H9 (cell line): ENCODE measurements at regions not wholly inside any gene's neighbourhood (a gene's known extent, or its start where the extent isn't known, plus 50 kb on each side); places are given as distances from the start of the nearest gene placed in this dataset.

Experiments
- DNase-seq: peaks from one replicate; pipeline ENCODE4 v3.0.0-alpha.2; 2017
- H2AFZ ChIP-seq: one replicate; pipeline ENCODE4 v1.6.1; 2013; ENCODE audit warnings: mild to moderate bottlenecking, low read length, control low read depth, moderate library complexity
- H2AK5ac ChIP-seq: 2 replicates; pipeline ENCODE4 v1.6.1; 2013; ENCODE audit warnings: low read length, control low read depth, mixed read lengths; ENCODE audit not compliant: insufficient read length
- H2BK120ac ChIP-seq: one replicate; pipeline ENCODE4 v1.6.1; 2013; ENCODE audit warnings: low read depth, mild to moderate bottlenecking, low read length, control low read depth, inconsistent platforms; ENCODE audit not compliant: poor library complexity, severe bottlenecking
- H2BK12ac ChIP-seq: 2 replicates; pipeline ENCODE4 v1.6.1; 2013; ENCODE audit warnings: low read length, control low read depth, mixed read lengths, low read depth; ENCODE audit not compliant: insufficient read length
- H2BK15ac ChIP-seq: 2 replicates; pipeline ENCODE4 v1.6.1; 2013; ENCODE audit warnings: low read depth, low read length, control low read depth
- H2BK20ac ChIP-seq: one replicate; pipeline ENCODE4 v1.6.1; 2013; ENCODE audit warnings: low read depth, mild to moderate bottlenecking, low read length, control low read depth, inconsistent platforms; ENCODE audit not compliant: poor library complexity, severe bottlenecking
- H2BK5ac ChIP-seq: 2 replicates; pipeline ENCODE4 v1.6.1; 2013; ENCODE audit warnings: low read length, control low read depth, mixed read lengths; ENCODE audit not compliant: insufficient read length
- H3K14ac ChIP-seq: 2 replicates; pipeline ENCODE4 v1.6.1; 2013; ENCODE audit warnings: low read length, control low read depth; ENCODE audit not compliant: insufficient read depth
- H3K18ac ChIP-seq: 2 replicates; pipeline ENCODE4 v1.6.1; 2013; ENCODE audit warnings: low read depth, mild to moderate bottlenecking, mixed read lengths, low read length, control low read depth; ENCODE audit not compliant: insufficient read length
- H3K23ac ChIP-seq: 2 replicates; pipeline ENCODE4 v1.6.1; 2013; ENCODE audit warnings: low read length, control low read depth, mixed read lengths, low read depth; ENCODE audit not compliant: insufficient read length
- H3K23me2 ChIP-seq: 2 replicates; pipeline ENCODE4 v1.6.1; 2013; ENCODE audit warnings: low read depth, mild to moderate bottlenecking, mixed read lengths, low read length, control low read depth; ENCODE audit not compliant: insufficient read length, poor library complexity, severe bottlenecking
- H3K27ac ChIP-seq: 2 replicates; pipeline ENCODE4 v1.5.1; 2013; ENCODE audit warnings: low read length, control low read depth, mixed read lengths, low read depth; ENCODE audit not compliant: insufficient read length
- H3K27me3 ChIP-seq: 2 replicates; pipeline ENCODE4 v1.6.1; 2013; ENCODE audit warnings: low read length, control low read depth, inconsistent platforms; ENCODE audit not compliant: insufficient read depth
- H3K4ac ChIP-seq: 2 replicates; pipeline ENCODE4 v1.6.1; 2013; ENCODE audit warnings: low read depth, mild to moderate bottlenecking, control low read depth, inconsistent platforms, low read length, moderate library complexity
- H3K4me1 ChIP-seq: 2 replicates; pipeline ENCODE4 v1.6.1; 2013; ENCODE audit warnings: low read length, control low read depth, inconsistent platforms; ENCODE audit not compliant: insufficient read depth
- H3K4me2 ChIP-seq: 2 replicates; pipeline ENCODE4 v1.6.1; 2013; ENCODE audit warnings: low read length, control low read depth, mixed read lengths; ENCODE audit not compliant: insufficient read length, insufficient read depth
- H3K56ac ChIP-seq: 2 replicates; pipeline ENCODE4 v1.6.1; 2013; ENCODE audit warnings: low read depth, mild to moderate bottlenecking, mixed read lengths, low read length, control low read depth; ENCODE audit not compliant: insufficient read length
- H3K79me1 ChIP-seq: 2 replicates; pipeline ENCODE4 v1.6.1; 2013; ENCODE audit warnings: low read depth, mild to moderate bottlenecking, moderate library complexity, low read length, control low read depth, inconsistent platforms; ENCODE audit not compliant: insufficient read depth, poor library complexity, severe bottlenecking
- H3K79me2 ChIP-seq: 2 replicates; pipeline ENCODE4 v1.6.1; 2013; ENCODE audit warnings: low read length, control low read depth, inconsistent platforms; ENCODE audit not compliant: insufficient read depth
- H3K9ac ChIP-seq: 2 replicates; pipeline ENCODE4 v1.6.1; 2013; ENCODE audit warnings: low read length, control low read depth, mixed read lengths; ENCODE audit not compliant: insufficient read length; ENCODE audit errors: extremely low read depth
- H3K9me3 ChIP-seq: one replicate; pipeline ENCODE4 v1.6.1; 2013; ENCODE audit warnings: low read depth, low read length, inconsistent platforms; ENCODE audit not compliant: control insufficient read depth
- H3T11ph ChIP-seq: one replicate; pipeline ENCODE4 v1.6.1; 2013; ENCODE audit warnings: mild to moderate bottlenecking, low read length, control low read depth, inconsistent platforms
- H4K20me1 ChIP-seq: one replicate; pipeline ENCODE4 v1.6.1; 2013; ENCODE audit not compliant: control insufficient read depth, insufficient read length, insufficient read depth
- H4K5ac ChIP-seq: 2 replicates; pipeline ENCODE4 v1.6.1; 2013; ENCODE audit warnings: low read depth, mild to moderate bottlenecking, mixed read lengths, low read length, control low read depth; ENCODE audit not compliant: insufficient read length
- H4K8ac ChIP-seq: replicated peaks from 2 replicates; pipeline ENCODE4 v1.6.1; 2013; ENCODE audit warnings: low read length, control low read depth, mixed read lengths, low read depth; ENCODE audit not compliant: insufficient read length
- H4K91ac ChIP-seq: 2 replicates; pipeline ENCODE4 v1.6.1; 2013; ENCODE audit warnings: low read depth, mild to moderate bottlenecking, moderate library complexity, mixed read lengths, low read length, control low read depth; ENCODE audit not compliant: insufficient read length
- H3K27ac Mint-ChIP-seq, 3 experiments: 2 replicates in 2 of 3; 3 replicates in 1 of 3; pipeline ENCODE4 v1.8.0; 2020 to 2021; ENCODE audit warnings: mixed read lengths in 3 of 3, mild to moderate bottlenecking in 1 of 3, moderate library complexity in 1 of 3
- H3K27me3 Mint-ChIP-seq: 2 replicates; pipeline ENCODE4 v1.8.0; 2021; ENCODE audit warnings: low read depth, mild to moderate bottlenecking, moderate library complexity, mixed read lengths
- H3K36me3 Mint-ChIP-seq, 3 experiments: 2 replicates in 2 of 3; 3 replicates in 1 of 3; pipeline ENCODE4 v1.8.0; 2020 to 2021; ENCODE audit warnings: low read depth in 3 of 3, mixed read lengths in 3 of 3; ENCODE audit not compliant: insufficient read depth in 1 of 3
- H3K4me1 Mint-ChIP-seq, 2 experiments: 2 replicates each; pipeline ENCODE4 v1.8.0; 2020; ENCODE audit warnings: mixed read lengths in 2 of 2
- H3K4me3 Mint-ChIP-seq, 2 experiments: 2 replicates in 1 of 2; 3 replicates in 1 of 2; pipeline ENCODE4 v1.8.0; 2020 to 2021; ENCODE audit warnings: mild to moderate bottlenecking in 2 of 2, mixed read lengths in 2 of 2, moderate library complexity in 1 of 2
- H3K9me3 Mint-ChIP-seq, 2 experiments: 2 replicates in 1 of 2; 3 replicates in 1 of 2; pipeline ENCODE4 v1.8.0; 2020; ENCODE audit warnings: mild to moderate bottlenecking in 2 of 2, mixed read lengths in 2 of 2, moderate library complexity in 1 of 2
- CTCF ChIP-seq: fragments of 200-600 bp; sonication (generic); conservative IDR thresholded peaks from 3 replicates; pipeline ENCODE4 v1.8.0; 2021; ENCODE audit warnings: antibody characterized with exemption, mild to moderate bottlenecking
- WGBS: extraction: QIAGEN DNeasy Blood & Tissue Kit; methylation state at CpG from one replicate; pipeline ENCODE4 v1.1.7; 2013; ENCODE audit warnings: missing lambda C conversion rate, low lambda C conversion rate, mixed read lengths; ENCODE audit not compliant: insufficient read length; ENCODE audit errors: extremely low coverage; 5-methylcytosine and 5-hydroxymethylcytosine counted together

GRCh38 chr5:92863666-92864065, 717.4 kb downstream of the NR2F1-AS1 start:
- Histone ChIP-seq H2BK20ac (no peak overlapping the region), H4K91ac (no peak overlapping the region), H3K4ac (no peak overlapping the region), H3K79me2 (no peaks in the 10 kb centered on the region), H3K18ac (no peak overlapping the region), H3K23me2 (no peaks in the 10 kb centered on the region), H3K27ac (no peak overlapping the region), H3K56ac (no peak overlapping the region), H3K14ac (no peak overlapping the region), H3K79me1 (no peaks in the 10 kb centered on the region), H3T11ph (no peak overlapping the region), H2BK120ac (no peak overlapping the region), H4K20me1 (no peaks in the 10 kb centered on the region), H2AK5ac (no peak overlapping the region), H3K4me1 (no peaks in the 10 kb centered on the region), H3K27me3 (no peaks in the 10 kb centered on the region), H3K9ac (no peak overlapping the region), H3K9me3 (no peaks in the 10 kb centered on the region), H4K5ac (no peak overlapping the region), H3K23ac (no peak overlapping the region), H2AFZ (no peak overlapping the region), H4K8ac (no peak overlapping the region), H3K4me2 (no peak overlapping the region), H2BK5ac (no peak overlapping the region), H2BK12ac (no peak overlapping the region), H2BK15ac (no peak overlapping the region)
- Mint-ChIP-seq H3K4me1 (no peaks in the 10 kb centered on the region), H3K9me3 (no peaks in the 10 kb centered on the region), H3K27ac (no peak overlapping the region), H3K4me3 (no peak overlapping the region; a peak in 1 of 5 replicates), H3K36me3 (no peaks in the 10 kb centered on the region), H3K27me3 (no peaks in the 10 kb centered on the region)
- DNase-seq, result no peak
- TF ChIP-seq CTCF, result no peak
- WGBS, result no CpG with 5 or more reads among the region's 2 CpGs
